Mesenchymal stem cell (in vitro differentiated cells and primary cell): ENCODE measurements at regions not wholly inside any gene's neighbourhood (a gene's known extent, or its start where the extent isn't known, plus 50 kb on each side); places are given as distances from the start of the nearest gene placed in this dataset.
A peak's percentile ranks its signal among the peaks of the same experiment; 100 is the strongest.

Source experiments
- DNase-seq: peaks from one replicate; pipeline ENCODE4 v3.0.0-alpha.2; 2013
- H2AFZ ChIP-seq: one replicate; pipeline ENCODE4 v1.6.1; 2013; ENCODE audit warnings: low read depth, mild to moderate bottlenecking, control low read depth, inconsistent platforms, low read length, moderate library complexity
- H2AK5ac ChIP-seq: 2 replicates; pipeline ENCODE4 v1.6.1; 2013; ENCODE audit warnings: low read length, moderate library complexity, mild to moderate bottlenecking, inconsistent platforms; ENCODE audit not compliant: severe bottlenecking
- H2BK120ac ChIP-seq: one replicate; pipeline ENCODE4 v1.6.1; 2013; ENCODE audit warnings: low read depth, mild to moderate bottlenecking, inconsistent platforms, low read length, moderate library complexity
- H2BK12ac ChIP-seq, 2 experiments: one replicate each; pipeline ENCODE4 v1.6.1; 2013; ENCODE audit warnings: inconsistent platforms in 2 of 2, low read length in 2 of 2, mild to moderate bottlenecking in 2 of 2, moderate library complexity in 2 of 2, control low read depth in 1 of 2
- H2BK15ac ChIP-seq: one replicate; pipeline ENCODE4 v1.6.1; 2013; ENCODE audit warnings: mild to moderate bottlenecking, low read depth, inconsistent platforms; ENCODE audit not compliant: poor library complexity, severe bottlenecking
- H2BK5ac ChIP-seq: 2 replicates; pipeline ENCODE4 v1.6.1; 2013; ENCODE audit warnings: low read depth, mild to moderate bottlenecking, low read length, control low read depth, inconsistent platforms; ENCODE audit not compliant: poor library complexity, severe bottlenecking
- H3K14ac ChIP-seq, 2 experiments: one replicate each; pipeline ENCODE4 v1.6.1; 2013; ENCODE audit warnings: inconsistent platforms in 2 of 2, low read length in 2 of 2, control low read depth in 1 of 2, mild to moderate bottlenecking in 1 of 2, moderate library complexity in 1 of 2
- H3K18ac ChIP-seq, 2 experiments: one replicate each; pipeline ENCODE4 v1.6.1; 2013; ENCODE audit warnings: inconsistent platforms in 2 of 2, low read length in 2 of 2, control low read depth in 1 of 2, low read depth in 1 of 2, mild to moderate bottlenecking in 1 of 2
- H3K23ac ChIP-seq, 2 experiments: one replicate each; pipeline ENCODE4 v1.6.1; 2013; ENCODE audit warnings: inconsistent platforms in 2 of 2, low read length in 2 of 2, mild to moderate bottlenecking in 2 of 2, moderate library complexity in 2 of 2, control low read depth in 1 of 2
- H3K27ac ChIP-seq: 2 replicates; pipeline ENCODE4 v1.5.1; 2013; ENCODE audit warnings: mild to moderate bottlenecking, moderate library complexity, low read length, control low read depth, inconsistent platforms; ENCODE audit not compliant: poor library complexity, severe bottlenecking
- H3K27me3 ChIP-seq, 2 experiments: 2 replicates each; pipeline versions ENCODE4 v1.6.1 to v1.7.0; 2013; ENCODE audit warnings: low read length in 2 of 2, mild to moderate bottlenecking in 2 of 2, moderate library complexity in 2 of 2, control low read depth in 1 of 2, inconsistent platforms in 1 of 2; ENCODE audit not compliant: control insufficient read depth in 1 of 2, insufficient read depth in 1 of 2
- H3K36me3 ChIP-seq, 2 experiments: 2 replicates each; pipeline versions ENCODE4 v1.6.1 to v1.7.0; 2013; ENCODE audit warnings: low read length in 2 of 2, control low read depth in 1 of 2, inconsistent platforms in 1 of 2, low read depth in 1 of 2, mild to moderate bottlenecking in 1 of 2; ENCODE audit not compliant: insufficient read depth in 2 of 2, control insufficient read depth in 1 of 2
- H3K4ac ChIP-seq, 2 experiments: one replicate each; pipeline ENCODE4 v1.6.1; 2013; ENCODE audit warnings: inconsistent platforms in 2 of 2, low read length in 2 of 2, mild to moderate bottlenecking in 2 of 2, moderate library complexity in 2 of 2, control low read depth in 1 of 2, low read depth in 1 of 2
- H3K4me1 ChIP-seq: 2 replicates; pipeline ENCODE4 v1.6.1; 2013; ENCODE audit warnings: low read depth, low read length, control low read depth; ENCODE audit not compliant: control insufficient read depth, insufficient read depth
- H3K4me2 ChIP-seq: 2 replicates; pipeline ENCODE4 v1.6.1; 2013; ENCODE audit warnings: low read length, mild to moderate bottlenecking, inconsistent platforms; ENCODE audit not compliant: poor library complexity, severe bottlenecking
- H3K4me3 ChIP-seq, 2 experiments: 2 replicates each; pipeline versions ENCODE4 v1.5.1 to v1.7.0; 2013; ENCODE audit warnings: low read length in 2 of 2, mild to moderate bottlenecking in 2 of 2, control low read depth in 1 of 2, low read depth in 1 of 2; ENCODE audit not compliant: insufficient read depth in 1 of 2
- H3K79me1 ChIP-seq: replicated peaks from 2 replicates; pipeline ENCODE4 v1.6.1; 2013; ENCODE audit warnings: mild to moderate bottlenecking, control low read depth, low read length, inconsistent platforms; ENCODE audit not compliant: poor library complexity, severe bottlenecking
- H3K9ac ChIP-seq: 2 replicates; pipeline ENCODE4 v1.7.0; 2013; ENCODE audit warnings: mild to moderate bottlenecking, low read length, moderate library complexity
- H3K9me3 ChIP-seq: 2 replicates; pipeline ENCODE4 v1.7.0; 2013; ENCODE audit warnings: mild to moderate bottlenecking, low read length; ENCODE audit not compliant: control insufficient read depth
- H4K8ac ChIP-seq: one replicate; pipeline ENCODE4 v1.6.1; 2013; ENCODE audit warnings: inconsistent platforms, mild to moderate bottlenecking, low read length, moderate library complexity
- H4K91ac ChIP-seq: one replicate; pipeline ENCODE4 v1.6.1; 2013; ENCODE audit warnings: mild to moderate bottlenecking, low read length, inconsistent platforms
- WGBS: methylation state at CpG from one replicate; pipeline ENCODE4 v1.1.7; 2013; ENCODE audit warnings: mixed read lengths; 5-methylcytosine and 5-hydroxymethylcytosine counted together

- Histone ChIP-seq H4K8ac (no peak overlapping the region), H3K4me1 (no peaks in the 10 kb centered on the region), H3K4me3 (no peak overlapping the region), H2BK120ac (no peak overlapping the region), H3K23ac (no peak overlapping the region), H3K18ac (no peak overlapping the region), H3K4ac (no peak overlapping the region), H3K14ac (no peak overlapping the region), H3K36me3 (no peaks in the 10 kb centered on the region), H3K4me2 (no peak overlapping the region), H2AFZ (no peak overlapping the region), H2AK5ac (no peak overlapping the region), H3K9ac (no peak overlapping the region), H4K91ac (no peak overlapping the region), H3K79me1 (no peaks in the 10 kb centered on the region), H3K9me3 (peaks cover 19% of the 10 kb centered on the region), H3K27ac (no peak overlapping the region), H2BK12ac (no peak overlapping the region), H2BK5ac (no peak overlapping the region), H2BK15ac (no peak overlapping the region), H3K27me3 (no peaks in the 10 kb centered on the region)
- DNase-seq: no peak
- WGBS: 97% methylated on average over 2 of the region's 2 CpGs
These were observed 390.1 kb downstream of the NXPH1 start for GRCh38 chr7:8823486-8823885.

- Histone ChIP-seq H2BK5ac (no peak overlapping the region), H3K27ac (no peak overlapping the region), H2AK5ac (no peak overlapping the region), H3K9ac (no peak overlapping the region), H2BK15ac (no peak overlapping the region), H4K8ac (no peak overlapping the region), H3K4me1 (no peaks in the 10 kb centered on the region), H3K27me3 (no peaks in the 10 kb centered on the region), H3K4ac (no peak overlapping the region), H3K4me3 (no peak overlapping the region), H2BK12ac (no peak overlapping the region), H4K91ac (no peak overlapping the region), H3K79me1 (no peaks in the 10 kb centered on the region), H3K23ac (no peak overlapping the region), H3K9me3 (peaks cover 23% of the 10 kb centered on the region), H3K4me2 (no peak overlapping the region), H3K36me3 (no peaks in the 10 kb centered on the region), H3K18ac (no peak overlapping the region), H2BK120ac (no peak overlapping the region), H2AFZ (no peak overlapping the region), H3K14ac (no peak overlapping the region)
- DNase-seq: no peak
- WGBS: no CpG with 5 or more reads among the region's 1 CpG
These were observed 393.9 kb downstream of the NXPH1 start for GRCh38 chr7:8827329-8827728.

- Histone ChIP-seq H3K23ac (no peak overlapping the region), H3K27ac (no peak overlapping the region), H2BK120ac (no peak overlapping the region)
These were observed 395.7 kb downstream of the NXPH1 start for GRCh38 chr7:8829100-8829499.

GRCh38 chr7:8831376-8831775 lies 398.0 kb downstream of the NXPH1 start:
- peak; percentile 55 for DNase-seq
- Histone ChIP-seq H3K4me1 (no peaks in the 10 kb centered on the region), H2BK12ac (no peak overlapping the region), H3K27ac (no peak overlapping the region), H2BK5ac (no peak overlapping the region), H3K36me3 (no peaks in the 10 kb centered on the region), H3K4me2 (no peak overlapping the region), H4K91ac (no peak overlapping the region), H4K8ac (no peak overlapping the region), H2BK15ac (no peak overlapping the region), H3K9me3 (peaks cover 25% of the 10 kb centered on the region), H2AFZ (no peak overlapping the region), H3K4me3 (no peak overlapping the region), H3K4ac (no peak overlapping the region), H2BK120ac (no peak overlapping the region), H3K79me1 (no peaks in the 10 kb centered on the region), H3K23ac (no peak overlapping the region), H2AK5ac (no peak overlapping the region), H3K9ac (no peak overlapping the region), H3K14ac (no peak overlapping the region), H3K18ac (no peak overlapping the region), H3K27me3 (no peaks in the 10 kb centered on the region)
- WGBS: 27% methylated on average over 1 of the region's 4 CpGs

More at GRCh38 chr7:8829100-8829499, 395.7 kb downstream of the NXPH1 start:
- Histone ChIP-seq H4K8ac (no peak overlapping the region), H3K4me2 (no peak overlapping the region), H3K36me3 (no peaks in the 10 kb centered on the region), H3K79me1 (no peaks in the 10 kb centered on the region), H3K4me1 (no peaks in the 10 kb centered on the region), H2BK12ac (no peak overlapping the region), H2AK5ac (no peak overlapping the region), H3K9ac (no peak overlapping the region), H2AFZ (no peak overlapping the region), H3K18ac (no peak overlapping the region), H3K27me3 (no peaks in the 10 kb centered on the region), H3K14ac (no peak overlapping the region), H4K91ac (no peak overlapping the region), H3K4ac (no peak overlapping the region), H2BK15ac (no peak overlapping the region), H3K4me3 (no peak overlapping the region), H3K9me3 (peaks cover 30% of the 10 kb centered on the region), H2BK5ac (no peak overlapping the region)
- DNase-seq: no peak
- WGBS: no CpG with 5 or more reads among the region's 4 CpGs
